GM10248 (cell line): ENCODE measurements at regions not wholly inside any gene's neighbourhood (a gene's known extent, or its start where the extent isn't known, plus 50 kb on each side); places are given as distances from the start of the nearest gene placed in this dataset.

Experiments
- CTCF ChIA-PET: fragments of 300-600 bp; sonication (Branson Sonifier 250); formaldehyde crosslinking; extraction: SDS; loops from one replicate; lab custom pipeline; 2021; ENCODE audit warnings: antibody characterized with exemption; lab: Yijun Ruan, JAX
- POLR2A ChIA-PET: fragments of 350-650 bp; sonication (Branson Sonifier 250); formaldehyde crosslinking; extraction: SDS; loops from one replicate; lab custom pipeline; 2020; ENCODE audit warnings: antibody characterized with exemption; lab: Yijun Ruan, JAX
- DNase-seq: peaks from one replicate; pipeline ENCODE4 v3.0.0; 2012; ENCODE audit errors: extremely low spot score
- TF ChIP-seq, protein P1 (sequence below): IDR thresholded peaks from 2 replicates; pipeline ENCODE4 v1.5.1; 2012; ENCODE audit warnings: mild to moderate bottlenecking, low read depth; ENCODE audit errors: extremely low read depth, missing control alignments, control extremely low read depth

DNA sequence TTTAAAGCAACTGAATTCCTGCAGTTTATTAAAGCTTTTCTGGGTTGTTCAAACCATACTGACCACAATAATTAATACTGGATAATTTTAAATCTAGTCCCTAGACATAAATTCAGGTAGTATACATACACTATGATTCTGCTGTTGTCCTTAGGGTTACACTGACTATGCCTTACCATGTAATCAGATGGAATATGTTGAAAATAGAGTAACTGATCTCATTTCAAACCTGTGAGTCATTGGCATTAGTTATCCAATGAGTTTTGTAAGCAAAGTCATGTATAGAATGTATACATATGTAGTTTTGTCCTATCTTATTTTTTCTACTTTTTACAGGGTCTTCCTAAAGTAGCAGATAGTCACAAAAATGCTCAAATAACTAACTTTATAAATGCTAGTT, 517.1 kb upstream of the CCDC54 start:
- TF ChIP-seq, protein P1, sequence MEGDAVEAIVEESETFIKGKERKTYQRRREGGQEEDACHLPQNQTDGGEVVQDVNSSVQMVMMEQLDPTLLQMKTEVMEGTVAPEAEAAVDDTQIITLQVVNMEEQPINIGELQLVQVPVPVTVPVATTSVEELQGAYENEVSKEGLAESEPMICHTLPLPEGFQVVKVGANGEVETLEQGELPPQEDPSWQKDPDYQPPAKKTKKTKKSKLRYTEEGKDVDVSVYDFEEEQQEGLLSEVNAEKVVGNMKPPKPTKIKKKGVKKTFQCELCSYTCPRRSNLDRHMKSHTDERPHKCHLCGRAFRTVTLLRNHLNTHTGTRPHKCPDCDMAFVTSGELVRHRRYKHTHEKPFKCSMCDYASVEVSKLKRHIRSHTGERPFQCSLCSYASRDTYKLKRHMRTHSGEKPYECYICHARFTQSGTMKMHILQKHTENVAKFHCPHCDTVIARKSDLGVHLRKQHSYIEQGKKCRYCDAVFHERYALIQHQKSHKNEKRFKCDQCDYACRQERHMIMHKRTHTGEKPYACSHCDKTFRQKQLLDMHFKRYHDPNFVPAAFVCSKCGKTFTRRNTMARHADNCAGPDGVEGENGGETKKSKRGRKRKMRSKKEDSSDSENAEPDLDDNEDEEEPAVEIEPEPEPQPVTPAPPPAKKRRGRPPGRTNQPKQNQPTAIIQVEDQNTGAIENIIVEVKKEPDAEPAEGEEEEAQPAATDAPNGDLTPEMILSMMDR: no peak
- DNase-seq: no peak
- ChIA-PET POLR2A (no interaction called here), CTCF (no interaction called here)

DNA sequence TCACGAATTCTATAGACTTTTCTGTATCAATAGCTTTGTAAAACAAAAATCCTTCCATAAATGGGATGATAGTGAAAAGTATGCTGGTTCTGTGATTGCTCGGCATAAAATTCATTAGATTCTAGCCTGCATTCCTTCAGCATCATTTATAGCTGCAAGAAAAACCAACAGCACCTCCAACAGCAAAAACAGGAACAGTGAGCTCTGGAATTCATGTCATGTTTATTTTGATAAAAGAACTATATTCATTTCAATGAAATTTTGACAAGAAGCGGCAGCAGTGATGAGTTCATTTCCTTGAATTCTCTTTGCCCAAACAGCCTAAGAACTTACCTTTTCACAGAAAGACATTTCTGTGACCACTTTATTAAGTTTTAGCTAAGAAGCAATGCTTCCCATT, 515.2 kb upstream of the CCDC54 start:
- ChIA-PET POLR2A (no interaction called here), CTCF (interaction anchor here (0.8 to 2.1 kb wide), 3 partner anchors 10 to 27 kb away, joined by 3 to 6 read pairs (median 3); no protein-coding TSS in a partner anchor)
- TF ChIP-seq, protein P1: no peak
- no peak for DNase-seq

DNA sequence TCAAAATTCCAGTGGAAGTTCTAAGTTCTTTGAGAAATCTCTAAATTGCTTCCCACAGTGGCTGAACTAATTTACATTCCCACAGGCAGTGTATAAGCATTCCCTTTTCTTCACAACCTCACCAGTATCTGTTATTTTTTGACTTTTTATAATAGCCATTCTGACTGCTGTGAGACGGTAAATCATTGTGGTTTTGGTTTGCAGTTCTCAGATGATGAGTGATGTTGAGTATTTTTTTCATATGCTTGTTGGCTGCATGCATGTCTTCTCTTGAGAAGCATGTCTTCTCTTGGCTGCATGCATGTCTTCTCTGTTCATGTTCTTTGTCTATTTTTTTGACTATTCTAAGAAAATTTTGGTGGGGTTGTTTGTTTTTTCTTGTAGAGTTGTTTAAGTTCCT, 499.6 kb upstream of the CCDC54 start:
- TF ChIP-seq, protein P1: no peak
- POLR2A ChIA-PET: no interaction called here
- no peak for DNase-seq
- CTCF ChIA-PET: interaction anchor here (1.2 kb wide), 2 partner anchors 8 to 12 kb away, joined by 3 to 4 read pairs; no protein-coding TSS in a partner anchor

DNA sequence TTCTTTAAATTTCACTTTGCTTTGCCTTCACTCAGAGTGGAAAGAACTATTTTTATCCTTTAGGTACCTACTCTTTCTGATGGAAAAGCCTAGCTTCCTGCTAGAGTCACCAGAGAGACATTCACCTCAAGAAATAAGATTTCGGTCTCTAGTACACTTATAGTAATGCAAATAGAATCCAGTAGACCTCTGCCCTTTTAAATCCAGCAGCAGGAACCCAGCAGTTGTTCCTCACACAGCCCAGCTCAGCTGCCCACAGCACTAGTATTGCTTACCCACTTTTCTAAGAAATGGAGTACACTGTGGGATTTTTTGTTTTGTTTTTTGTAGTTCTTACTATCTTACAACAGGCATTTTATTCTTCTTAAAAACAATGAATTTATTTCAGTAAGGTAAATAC, 497.0 kb upstream of the CCDC54 start:
- DNase-seq: no peak
- ChIA-PET CTCF (no interaction called here), POLR2A (no interaction called here)
- TF ChIP-seq, protein P1: no peak

DNA sequence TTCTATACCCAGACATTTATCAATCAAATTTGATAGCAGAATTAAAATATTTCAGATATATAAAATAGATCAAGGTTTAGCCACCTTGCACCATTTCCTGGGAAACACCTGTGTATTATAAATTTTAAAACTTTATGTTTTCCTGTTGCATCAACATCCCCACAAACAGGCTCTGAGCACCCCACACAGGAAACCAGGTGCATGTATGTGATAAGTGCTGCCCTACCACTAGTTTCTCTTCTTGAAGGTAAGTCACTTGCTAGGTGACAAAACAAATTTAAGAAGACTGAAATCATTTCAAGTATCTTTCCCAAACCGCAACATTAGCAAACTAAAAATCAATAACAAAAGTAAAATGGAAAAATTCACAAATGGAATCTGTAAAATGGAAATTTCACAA, 496.1 kb upstream of the CCDC54 start:
- POLR2A ChIA-PET: no interaction called here
- TF ChIP-seq, protein P1: no peak
- CTCF ChIA-PET: no interaction called here
- DNase-seq: no peak

DNA sequence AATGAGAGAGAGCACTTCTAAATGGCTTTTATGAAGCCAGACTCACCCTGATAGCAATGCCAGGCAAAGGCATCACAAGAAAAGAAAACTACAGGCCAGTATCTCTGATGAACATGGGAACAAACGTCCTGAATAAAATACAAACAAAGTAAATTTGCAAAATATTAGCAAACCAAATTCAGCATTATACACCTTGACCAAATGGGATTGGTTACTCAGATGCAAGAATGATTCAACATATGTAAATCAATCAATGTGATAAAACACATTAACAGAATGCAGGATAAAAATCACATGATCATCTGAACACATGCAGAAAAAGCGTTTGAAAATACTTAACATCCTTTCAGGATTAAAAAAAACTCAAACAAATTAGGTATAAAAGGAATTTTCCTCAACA, 494.9 kb upstream of the CCDC54 start:
- ChIA-PET POLR2A (no interaction called here), CTCF (interaction anchor here (1.0 kb wide), 1 partner anchor 10 kb away, joined by 3 read pairs; no protein-coding TSS in a partner anchor)
- no peak for DNase-seq
- TF ChIP-seq, protein P1: no peak

DNA sequence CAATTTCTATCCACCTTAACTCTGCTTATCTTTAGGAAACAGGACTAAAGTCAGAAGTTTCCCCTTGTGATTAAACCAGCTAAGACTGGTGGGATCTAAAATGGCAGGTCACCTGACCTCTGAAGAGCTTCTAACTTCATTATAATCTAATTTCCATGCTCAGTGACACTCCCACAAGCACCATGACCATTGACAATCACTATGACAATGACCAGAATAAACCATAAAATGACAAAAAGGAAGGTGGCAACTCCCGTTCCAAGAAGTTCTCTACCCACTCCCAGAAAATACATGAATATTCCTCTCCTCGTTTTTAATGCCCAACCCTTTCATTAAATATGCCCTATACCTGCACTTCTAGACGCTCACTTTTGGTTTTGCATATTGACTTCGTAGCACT, 471.2 kb upstream of the CCDC54 start:
- ChIA-PET CTCF (no interaction called here), POLR2A (no interaction called here)
- no peak for DNase-seq
- TF ChIP-seq, protein P1: no peak
